ENCODE measurements at regions not wholly inside any gene's neighbourhood (a gene's known extent, or its start where the extent isn't known, plus 50 kb on each side); places are given as distances from the start of the nearest gene placed in this dataset.

DNA sequence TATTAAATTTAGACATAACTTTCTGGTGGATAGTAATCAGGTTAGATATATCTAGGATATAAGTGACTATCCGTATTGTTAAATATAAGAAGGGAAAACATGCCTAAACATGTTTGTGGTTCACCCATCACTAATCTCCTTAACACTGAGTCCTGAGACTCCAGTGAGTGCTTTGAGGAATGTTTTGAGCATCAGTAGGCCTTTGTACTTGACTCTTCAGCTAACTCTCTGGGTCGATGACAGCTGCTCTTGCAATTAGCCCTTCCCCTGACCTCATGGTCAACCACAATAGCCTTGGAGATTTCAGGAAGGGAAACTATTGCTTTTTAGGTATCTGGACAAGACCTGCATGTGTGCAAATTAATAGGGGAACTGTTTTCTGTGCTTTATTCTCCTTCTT, 716.8 kb downstream of the EPHA4 start:
- TF ChIP-seq POLR2AphosphoS5 (IDR thresholded peaks at IDR 0.05) (no peak), CTCF (IDR thresholded peaks at IDR 0.05) (no peak), EP300 (IDR thresholded peaks at IDR 0.05) (no peak)
